NCI-H82 treated with DMSO at 0.1 percent for 48 hours (cell line): ENCODE measurements at regions not wholly inside any gene's neighbourhood (a gene's known extent, or its start where the extent isn't known, plus 50 kb on each side); places are given as distances from the start of the nearest gene placed in this dataset.
"Not testable (repeated sequence)": the region's sequence is repeated elsewhere in the genome, so short reads cannot be mapped to it uniquely, and the experiment has no call there.

ENCODE experiments used
- DNase-seq: peaks from one replicate; lab custom pipeline; 2025; ENCODE audit not compliant: unreplicated experiment; lab: John Stamatoyannopoulos, UW

- DNase-seq = not testable (repeated sequence)
Measured at GRCh38 chr6:60574723-60575122, 1711.3 kb downstream of the KHDRBS2 start.

- DNase-seq = not testable (repeated sequence)
Measured at GRCh38 chr6:60572607-60573006, 1713.4 kb downstream of the KHDRBS2 start.

- not testable (repeated sequence) for DNase-seq
Measured at GRCh38 chr6:60571293-60572016, 1714.6 kb downstream of the KHDRBS2 start.

- DNase-seq = not testable (repeated sequence)
Measured at GRCh38 chr6:60570599-60570998, 1715.4 kb downstream of the KHDRBS2 start.

- DNase-seq = not testable (repeated sequence)
Measured at GRCh38 chr6:60567447-60568187, 1718.4 kb downstream of the KHDRBS2 start.

- not testable (repeated sequence) for DNase-seq
Measured at GRCh38 chr6:60566387-60566786, 1719.6 kb downstream of the KHDRBS2 start.

- not testable (repeated sequence) for DNase-seq
Measured at GRCh38 chr6:60559702-60560101, 1726.3 kb downstream of the KHDRBS2 start.

- not testable (repeated sequence) for DNase-seq
Measured at GRCh38 chr6:60547340-60547739, 1738.7 kb downstream of the KHDRBS2 start.

- not testable (repeated sequence) for DNase-seq
Measured at GRCh38 chr6:60524770-60525169, 1761.3 kb downstream of the KHDRBS2 start.

- DNase-seq = not testable (repeated sequence)
Measured at GRCh38 chr6:60477747-60478146, 1808.3 kb downstream of the KHDRBS2 start.

GRCh38 chr6:60473805-60474204 lies 1812.2 kb downstream of the KHDRBS2 start:
- not testable (repeated sequence) for DNase-seq

- not testable (repeated sequence) for DNase-seq
Measured at GRCh38 chr6:60471426-60471825, 1814.6 kb downstream of the KHDRBS2 start.

- not testable (repeated sequence) for DNase-seq
Measured at GRCh38 chr6:60450428-60450827, 1835.6 kb downstream of the KHDRBS2 start.

- DNase-seq = not testable (repeated sequence)
Measured at GRCh38 chr6:60444532-60444931, 1841.5 kb downstream of the KHDRBS2 start.

GRCh38 chr6:60439709-60440108 lies 1846.3 kb downstream of the KHDRBS2 start:
- not testable (repeated sequence) for DNase-seq

- DNase-seq = not testable (repeated sequence)
Measured at GRCh38 chr6:60422691-60423090, 1863.3 kb downstream of the KHDRBS2 start.

GRCh38 chr6:60416118-60416517 lies 1869.9 kb downstream of the KHDRBS2 start:
- DNase-seq = not testable (repeated sequence)

- not testable (repeated sequence) for DNase-seq
Measured at GRCh38 chr6:60408747-60409146, 1877.3 kb downstream of the KHDRBS2 start.

- not testable (repeated sequence) for DNase-seq
Measured at GRCh38 chr6:60403268-60403667, 1882.8 kb downstream of the KHDRBS2 start.

- DNase-seq = not testable (repeated sequence)
Measured at GRCh38 chr6:60402490-60402889, 1883.5 kb downstream of the KHDRBS2 start.

GRCh38 chr6:60395261-60395660 lies 1890.8 kb downstream of the KHDRBS2 start:
- not testable (repeated sequence) for DNase-seq

- not testable (repeated sequence) for DNase-seq
Measured at GRCh38 chr6:60392969-60393368, 1893.1 kb downstream of the KHDRBS2 start.
